HG02981 (cell line): ENCODE measurements at regions not wholly inside any gene's neighbourhood (a gene's known extent, or its start where the extent isn't known, plus 50 kb on each side); places are given as distances from the start of the nearest gene placed in this dataset.

Experiments used
- ATAC-seq: cut with Tn5 transposase; IDR thresholded peaks from one replicate; pipeline ENCODE4 v1.9.1; 2021; ENCODE audit warnings: mild to moderate bottlenecking, moderate library complexity; ENCODE audit not compliant: unreplicated experiment

DNA sequence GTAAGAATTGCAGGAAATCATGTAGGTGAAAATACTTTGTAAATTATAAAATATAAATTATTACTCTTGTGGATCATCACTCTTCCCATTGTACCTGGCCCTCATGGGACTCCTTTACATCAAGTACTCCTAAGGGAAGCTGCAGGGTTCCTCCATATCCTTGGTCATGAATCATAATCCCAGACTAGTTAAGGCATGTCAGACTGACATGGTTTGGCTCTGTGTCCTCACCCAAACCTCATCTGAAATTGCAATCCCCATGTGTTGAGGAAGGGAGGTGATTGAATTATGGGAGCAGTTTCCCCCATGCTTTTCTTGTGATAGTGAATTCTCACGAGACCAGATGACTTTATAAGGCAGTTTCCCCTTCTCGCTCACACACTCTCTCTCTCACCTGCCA, 77.1 kb downstream of the CMPK2 start:
- ATAC-seq, result no peak

DNA sequence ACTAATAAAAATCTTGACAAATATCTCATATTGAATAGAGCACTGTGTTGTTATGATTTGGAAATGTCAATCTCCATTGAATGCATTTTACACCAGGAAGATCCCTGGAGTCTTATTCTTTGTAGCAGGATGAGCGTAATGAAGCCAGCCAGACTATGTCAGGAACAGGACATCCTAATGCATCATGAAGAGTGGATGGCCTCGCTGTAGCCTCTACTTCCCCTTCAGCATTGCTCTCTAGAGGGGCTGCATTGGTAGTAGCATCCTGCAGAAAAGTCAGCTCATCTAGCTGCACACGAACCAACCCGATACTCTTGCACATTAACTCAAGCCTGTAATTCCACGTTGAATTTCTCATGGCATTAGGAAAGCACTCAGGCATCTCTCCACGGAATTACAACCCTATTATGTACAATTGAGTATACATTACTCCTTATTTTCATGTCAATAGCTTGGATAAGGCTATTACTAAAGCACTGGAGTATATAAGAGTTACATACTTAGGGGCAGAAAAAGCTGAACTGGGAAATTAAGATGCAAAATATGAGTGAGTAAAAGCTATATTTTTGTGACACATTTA, 76.1 kb downstream of the CMPK2 start:
- no peak for ATAC-seq

DNA sequence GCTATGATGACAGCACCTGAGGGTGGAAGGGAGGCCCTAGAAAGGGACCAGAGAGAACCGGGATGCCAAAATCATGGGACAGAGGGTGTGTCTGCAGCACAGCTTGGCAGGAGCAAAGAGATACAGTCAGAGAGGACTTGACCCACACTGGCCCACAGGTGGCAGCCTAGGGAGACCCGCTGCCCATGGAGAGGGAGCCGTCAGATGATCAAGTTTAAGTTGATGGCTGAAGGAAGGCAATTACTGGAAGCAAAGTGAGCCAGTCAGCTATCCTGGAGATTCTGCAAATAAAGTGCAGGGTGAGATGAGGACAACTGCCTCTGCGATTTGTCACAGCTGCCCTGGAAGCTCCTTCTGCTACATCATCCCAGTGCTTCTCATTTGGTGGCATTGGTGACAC, 74.0 kb downstream of the CMPK2 start:
- no peak for ATAC-seq

DNA sequence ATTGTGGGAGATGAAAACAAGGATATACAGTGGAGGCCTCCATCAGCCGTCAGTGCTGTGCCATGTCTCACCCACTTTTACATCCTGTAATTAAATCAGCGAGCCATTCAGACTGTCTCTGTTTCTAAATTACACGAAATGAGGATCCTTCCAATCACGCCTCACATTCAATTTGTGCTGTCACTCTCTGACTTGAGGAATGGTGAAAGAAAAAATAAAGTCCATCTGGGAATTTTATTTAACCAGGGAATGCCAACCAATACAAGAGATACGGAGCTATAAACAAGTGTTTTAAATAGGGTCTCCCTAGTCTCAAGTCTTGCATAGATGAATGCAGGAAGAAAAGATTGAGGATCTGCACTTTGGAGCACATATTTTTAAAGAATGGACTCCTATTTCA, 72.8 kb downstream of the CMPK2 start:
- no peak for ATAC-seq

DNA sequence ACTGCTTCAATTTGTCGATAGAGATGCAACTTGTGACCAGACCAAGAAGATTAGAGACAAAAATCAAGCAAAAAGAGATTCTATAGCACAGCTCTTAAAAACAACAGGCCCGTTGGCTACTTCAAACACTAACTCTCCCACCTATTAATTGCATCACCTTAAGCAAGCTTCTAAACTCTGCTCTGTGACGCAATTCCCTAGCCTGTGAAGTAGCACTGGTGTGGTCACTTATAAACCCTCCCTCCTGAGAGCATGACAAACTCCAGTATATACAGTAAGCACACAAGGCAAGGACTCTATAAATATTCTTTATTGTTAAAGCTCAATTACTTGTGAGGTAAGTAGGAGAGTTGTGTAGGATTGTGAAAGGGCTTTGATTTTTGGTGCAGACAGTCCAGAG, 72.3 kb downstream of the CMPK2 start:
- no peak for ATAC-seq

DNA sequence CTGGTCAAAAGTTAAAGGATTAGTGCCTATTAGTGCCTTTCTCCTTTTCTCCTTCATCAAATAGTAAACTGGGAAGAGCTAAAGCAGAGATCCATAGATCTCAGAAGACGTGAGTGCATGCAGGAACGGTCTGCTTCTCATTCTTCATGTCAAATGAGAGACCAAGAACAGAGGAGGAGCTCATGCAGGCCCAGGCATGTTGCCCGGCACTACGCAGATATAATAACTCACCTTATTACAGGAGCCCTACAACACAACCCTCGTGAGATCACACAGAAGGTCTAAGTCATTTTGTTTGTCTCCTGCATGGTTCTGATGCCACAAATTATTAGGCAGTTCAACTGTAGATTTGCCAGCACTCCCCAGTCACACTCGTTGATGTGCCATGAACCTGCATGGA, 71.8 kb downstream of the CMPK2 start:
- no peak for ATAC-seq

DNA sequence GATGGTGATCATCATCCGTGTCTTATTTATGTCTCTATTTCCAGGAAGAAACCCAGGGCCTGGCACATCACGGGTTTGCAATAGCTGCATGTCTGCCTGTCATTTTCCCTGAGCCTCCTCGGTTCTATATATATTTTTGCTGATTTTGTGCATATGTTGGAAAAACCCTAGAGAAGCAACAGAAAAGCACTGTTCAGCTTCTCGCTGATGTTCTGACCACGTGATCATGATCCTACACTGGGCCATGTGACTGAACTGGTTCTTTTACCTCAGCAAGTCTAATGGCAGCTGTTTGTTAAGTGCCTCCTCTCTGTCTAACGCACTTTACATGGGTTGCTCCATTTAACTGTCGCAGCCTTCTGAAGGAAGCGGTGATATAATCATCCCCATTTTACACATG, 71.3 kb downstream of the CMPK2 start:
- no peak for ATAC-seq
